Lung microvascular endothelial cell (primary cell): ENCODE measurements at regions not wholly inside any gene's neighbourhood (a gene's known extent, or its start where the extent isn't known, plus 50 kb on each side); places are given as distances from the start of the nearest gene placed in this dataset.

ENCODE experiments used
- DNase-seq, 2 donors: peaks; one replicate each; pipeline versions ENCODE4 v3.0.0 to v3.0.0-alpha.2; 2010; ENCODE audit warnings: low read depth in 2 of 2

- DNase-seq: no peak
Measured at GRCh38 chr4:28373601-28374000, 1513.0 kb downstream of the STIM2 start.

- no peak for DNase-seq
Measured at GRCh38 chr4:28378109-28378830, 1517.6 kb downstream of the STIM2 start.

DNA sequence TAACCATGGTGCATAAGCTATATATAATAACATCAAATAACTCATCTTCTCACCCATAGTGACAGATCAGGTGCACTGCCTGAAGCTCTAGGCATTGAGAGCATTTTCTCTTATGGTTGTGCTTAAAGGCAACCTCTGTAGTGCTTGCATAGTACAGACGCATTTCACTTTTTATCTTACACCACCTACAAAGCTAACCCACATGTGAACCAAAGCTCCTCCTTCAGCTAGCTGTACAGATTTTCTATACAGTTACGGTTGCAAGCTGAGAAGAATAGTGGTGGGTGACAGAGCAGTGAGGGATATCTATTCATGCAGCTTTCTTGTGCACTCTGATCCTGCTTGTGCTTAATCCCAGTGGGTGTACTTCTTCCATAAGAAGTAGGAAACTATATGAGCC is 1525.2 kb downstream of the STIM2 start:
- no peak for DNase-seq

GRCh38 chr4:28386776-28387175 is 1526.1 kb downstream of the STIM2 start:
- no peak for DNase-seq

DNA sequence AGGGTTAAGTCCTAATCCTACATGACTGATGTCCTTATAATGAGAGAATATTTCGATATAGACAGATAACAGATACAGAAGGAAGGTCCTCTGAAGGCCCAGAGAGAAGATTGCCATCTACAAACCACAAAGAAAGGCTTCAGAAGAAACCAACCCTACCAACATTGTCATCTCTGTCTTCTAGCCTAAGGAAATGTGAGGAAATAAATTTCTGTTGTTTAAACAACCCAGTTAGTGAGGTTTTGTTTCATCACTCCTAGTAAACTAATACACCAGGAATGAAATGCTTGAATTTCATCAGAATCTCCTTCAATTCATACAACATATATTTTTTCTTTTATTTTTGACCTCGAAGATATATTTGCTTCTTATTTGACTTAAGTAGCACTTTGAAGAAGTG is 1527.8 kb downstream of the STIM2 start:
- DNase-seq: no peak

GRCh38 chr4:28391877-28392276 is 1531.2 kb downstream of the STIM2 start:
- DNase-seq: no peak

- DNase-seq: no peak
Measured at GRCh38 chr4:28402751-28403150, 1542.1 kb downstream of the STIM2 start.

GRCh38 chr4:28421221-28421620 is 1560.6 kb downstream of the STIM2 start:
- no peak for DNase-seq

GRCh38 chr4:28426251-28426650 is 1565.6 kb downstream of the STIM2 start:
- DNase-seq: no peak

GRCh38 chr4:28427306-28428085 is 1566.9 kb downstream of the STIM2 start:
- no peak for DNase-seq

GRCh38 chr4:28432348-28433025 is 1571.8 kb downstream of the STIM2 start:
- DNase-seq: no peak

GRCh38 chr4:28435314-28435713 is 1574.7 kb downstream of the STIM2 start:
- no peak for DNase-seq

GRCh38 chr4:28436191-28437080 is 1575.8 kb downstream of the STIM2 start:
- no peak for DNase-seq

DNA sequence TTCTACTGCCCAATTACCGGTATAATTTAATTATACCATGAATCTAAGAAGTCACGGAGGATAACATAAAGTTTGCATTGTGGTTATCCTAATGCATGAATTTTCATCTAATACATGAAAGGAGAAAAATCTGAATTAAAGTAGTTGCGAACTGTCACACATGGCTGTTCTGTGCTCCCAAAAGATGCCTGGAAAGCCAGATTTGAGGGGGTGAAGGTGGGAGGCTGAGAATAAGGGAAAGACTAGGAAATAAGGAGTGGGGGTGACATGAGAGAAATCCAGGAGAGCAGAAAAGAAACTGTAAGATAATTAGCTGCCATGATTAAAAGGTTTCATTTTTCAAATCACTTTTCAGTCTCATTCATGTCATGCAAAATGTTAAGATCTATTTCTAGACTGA is 1582.7 kb downstream of the STIM2 start:
- no peak for DNase-seq

DNA sequence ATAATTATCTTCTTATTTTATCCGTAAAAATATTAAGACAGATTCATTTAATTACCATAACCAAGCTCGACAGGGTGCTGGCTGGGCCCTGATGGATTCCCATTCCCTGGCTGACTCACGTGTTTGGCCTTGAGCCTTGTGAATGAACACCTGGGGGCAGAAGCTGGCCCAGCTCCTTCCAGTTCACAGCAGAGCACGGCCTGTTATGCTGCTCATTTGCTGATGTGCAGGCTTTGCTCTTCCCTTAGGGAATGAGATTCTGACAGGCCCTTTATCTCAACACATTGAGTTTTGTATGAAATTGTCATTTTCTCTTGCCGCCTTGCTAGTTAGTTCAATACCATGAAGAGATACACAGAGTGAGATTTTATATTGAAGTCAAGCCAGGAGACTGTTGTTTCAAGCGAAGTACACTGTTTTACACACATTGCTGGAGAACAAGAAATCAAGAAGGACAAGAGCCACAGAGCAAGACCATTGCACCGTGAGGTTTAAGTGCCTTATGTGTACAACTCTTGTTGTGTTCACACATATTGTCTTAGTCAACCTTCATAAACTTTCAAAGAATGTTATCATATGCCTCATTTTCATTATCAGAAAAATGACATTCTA is 1583.3 kb downstream of the STIM2 start:
- DNase-seq: no peak

- DNase-seq: no peak
Measured at GRCh38 chr4:28444886-28445496, 1584.3 kb downstream of the STIM2 start.

DNA sequence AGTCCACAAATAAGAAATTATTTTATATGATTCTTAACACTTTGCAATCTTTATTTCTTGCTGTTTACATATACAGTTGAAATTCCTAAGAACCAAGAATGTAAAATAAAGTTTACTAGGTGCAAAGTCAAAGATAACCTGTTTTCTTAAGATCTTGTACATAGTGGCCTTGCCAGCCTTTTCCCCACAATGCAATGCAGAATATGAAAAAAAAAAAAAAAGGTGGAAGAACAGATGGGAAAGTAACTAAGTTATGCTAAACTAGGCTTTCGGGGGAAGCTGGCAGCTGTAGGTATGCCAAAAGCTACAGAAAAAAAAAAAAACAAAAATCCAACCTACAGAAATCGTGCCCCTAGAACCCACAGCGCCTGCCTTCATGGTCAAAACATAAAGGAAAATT is 1588.4 kb downstream of the STIM2 start:
- no peak for DNase-seq

DNA sequence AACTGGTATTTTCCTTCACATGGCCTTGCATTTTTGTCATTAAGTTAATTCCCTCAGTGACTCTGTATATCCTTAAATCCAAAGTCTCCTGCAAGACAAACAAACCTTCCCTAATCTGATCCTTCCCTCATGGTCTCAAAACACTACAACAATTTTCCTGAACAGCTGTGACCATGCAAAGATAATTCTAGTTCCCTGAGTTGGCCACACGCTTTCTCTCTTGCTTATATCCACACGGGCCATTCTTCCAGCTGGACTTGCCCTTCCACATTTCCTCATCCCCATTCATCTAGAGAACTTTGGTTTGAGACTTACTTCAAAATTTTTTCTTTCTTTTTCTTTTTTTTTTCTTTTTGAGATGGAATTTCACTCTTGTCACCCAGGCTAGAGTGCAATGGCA is 1590.7 kb downstream of the STIM2 start:
- DNase-seq: no peak

- no peak for DNase-seq
Measured at GRCh38 chr4:28462766-28463700, 1602.4 kb downstream of the STIM2 start.

- DNase-seq: no peak
Measured at GRCh38 chr4:28464823-28465222, 1604.2 kb downstream of the STIM2 start.
